K562 (cell line): ENCODE measurements at regions not wholly inside any gene's neighbourhood (a gene's known extent, or its start where the extent isn't known, plus 50 kb on each side); places are given as distances from the start of the nearest gene placed in this dataset.

Source experiments
- ATAC-seq: fragments of 200-7000 bp; cut with Tn5 transposase; 3 replicates; pipeline ENCODE4 v1.9.1; 2020; ENCODE audit warnings: moderate library complexity
- BruUV-seq: library from RNA; stranded (reverse); fragments of 400-500 nt; replicated peaks from 2 replicates; lab custom pipeline; 2021; lab: Mats Ljungman, UMichigan
- CTCF ChIA-PET: fragments of 300-600 bp; formaldehyde crosslinking; extraction: SDS; loops from one replicate; lab custom pipeline; 2021; ENCODE audit warnings: low intra/inter-chr PET ratio; lab: Yijun Ruan, JAX
- POLR2A ChIA-PET: fragments of 300-600, 350-650 bp; sonication (Branson Sonifier 250); formaldehyde crosslinking; extraction: SDS; loops from one replicate; lab custom pipeline; 2021; ENCODE audit warnings: antibody characterized with exemption, inconsistent platforms; lab: Yijun Ruan, JAX
- DNase-seq, 4 experiments: peaks; one replicate each; pipeline versions ENCODE4 v3.0.0 to v3.0.0-alpha.2; 2011 to 2018; ENCODE audit warnings: low spot score in 3 of 4, mixed read lengths in 3 of 4; ENCODE audit errors: extremely low read depth in 1 of 4
- FAIRE-seq: peaks from 2 replicates; lab custom pipeline; 2011; peaks lifted over from hg19 to GRCh38; lab: Jason Lieb, UNC
- H2AFZ ChIP-seq: 2 replicates; pipeline ENCODE4 v1.6.0; 2011; ENCODE audit warnings: low read depth, low read length, control low read depth, inconsistent platforms
- H3K27ac ChIP-seq: fragments of 200-600 bp; 3 replicates; pipeline ENCODE4 v1.8.0; 2011; ENCODE audit warnings: low read depth, mild to moderate bottlenecking, control low read depth, inconsistent platforms, low read length, moderate library complexity, mixed read lengths; ENCODE audit errors: extremely low read depth
- H3K27me3 ChIP-seq, 2 experiments: fragments of 300-600 bp in 1 of 2; 2 replicates in 1 of 2; 3 replicates in 1 of 2; pipeline versions ENCODE4 v1.6.0 to v1.8.0; 2011; ENCODE audit warnings: inconsistent platforms in 2 of 2, low read length in 2 of 2, mild to moderate bottlenecking in 1 of 2, mixed read lengths in 1 of 2, moderate library complexity in 1 of 2; ENCODE audit not compliant: control insufficient read depth in 2 of 2, insufficient read depth in 2 of 2
- H3K36me3 ChIP-seq: fragments of 300-600 bp; 3 replicates; pipeline ENCODE4 v1.8.0; 2011; ENCODE audit warnings: mild to moderate bottlenecking, low read length, inconsistent platforms; ENCODE audit not compliant: control insufficient read depth, insufficient read depth
- H3K4me1 ChIP-seq, 2 experiments: fragments of 200-600 bp in 1 of 2; replicated peaks in 1 of 2; 2 replicates in 1 of 2; 3 replicates in 1 of 2; pipeline versions ENCODE4 v1.5.1 to v1.8.0; 2011; ENCODE audit warnings: inconsistent platforms in 2 of 2, low read length in 2 of 2, mild to moderate bottlenecking in 1 of 2, mixed read lengths in 1 of 2, moderate library complexity in 1 of 2; ENCODE audit not compliant: control insufficient read depth in 2 of 2, insufficient read depth in 2 of 2
- H3K4me2 ChIP-seq: 2 replicates; pipeline ENCODE4 v1.6.1; 2011; ENCODE audit warnings: low read length, control low read depth, inconsistent platforms, mixed read lengths; ENCODE audit not compliant: insufficient read depth
- H3K4me3 ChIP-seq: fragments of 200-600 bp; sonication (generic), shearing (Covaris generic); 2 replicates; pipeline ENCODE4 v1.5.1; 2016; ENCODE audit warnings: control low read depth, inconsistent platforms
- H3K79me2 ChIP-seq: fragments of 200-600 bp; 3 replicates; pipeline ENCODE4 v1.8.0; 2011; ENCODE audit warnings: low read length, inconsistent platforms; ENCODE audit not compliant: control insufficient read depth, insufficient read depth
- H3K9ac ChIP-seq, 2 experiments: 2 replicates each; pipeline versions ENCODE4 v1.6.0 to v1.6.1; 2011; ENCODE audit warnings: low read depth in 2 of 2, low read length in 2 of 2, control low read depth in 1 of 2, inconsistent platforms in 1 of 2, mild to moderate bottlenecking in 1 of 2, mixed read lengths in 1 of 2; ENCODE audit not compliant: insufficient read depth in 1 of 2
- H3K9me1 ChIP-seq: one replicate; pipeline ENCODE4 v1.6.0; 2011; ENCODE audit warnings: inconsistent platforms, mild to moderate bottlenecking, low read length, moderate library complexity; ENCODE audit not compliant: control insufficient read depth, insufficient read depth
- H3K9me3 ChIP-seq: replicated peaks from 2 replicates; pipeline ENCODE4 v1.5.1; 2011; ENCODE audit warnings: low read depth, low read length, inconsistent platforms; ENCODE audit not compliant: control insufficient read depth, insufficient read depth
- H4K20me1 ChIP-seq: replicated peaks from 2 replicates; pipeline ENCODE4 v1.6.1; 2011; ENCODE audit warnings: low read length, inconsistent platforms, mixed read lengths; ENCODE audit not compliant: control insufficient read depth, insufficient read depth
- BRF1 ChIP-seq: IDR thresholded peaks from 3 replicates; pipeline ENCODE4 v1.6.1; 2011; ENCODE audit warnings: borderline replicate concordance, mild to moderate bottlenecking; ENCODE audit not compliant: insufficient read length; ENCODE audit errors: extremely low read depth
- FOXA1 ChIP-seq: fragments of 450-650 bp; IDR thresholded peaks from 2 replicates; pipeline ENCODE4 v1.6.1; 2016; ENCODE audit warnings: mild to moderate bottlenecking, borderline replicate concordance
- HDAC1 ChIP-seq, 2 experiments: fragments of 450-650 bp; IDR thresholded peaks; 2 replicates each; pipeline ENCODE4 v1.6.1; 2016 to 2017; ENCODE audit warnings: inconsistent platforms in 1 of 2, mild to moderate bottlenecking in 1 of 2, moderate library complexity in 1 of 2
- KAT2B ChIP-seq: IDR thresholded peaks from one replicate; pipeline ENCODE4 v1.6.1; 2012; ENCODE audit warnings: low read depth, mild to moderate bottlenecking, control low read depth, inconsistent platforms, low read length, moderate library complexity
- NUFIP1 ChIP-seq: fragments of 450-650 bp; IDR thresholded peaks from 2 replicates; pipeline ENCODE4 v1.6.1; 2018; ENCODE audit not compliant: partially characterized antibody
- PCBP1 ChIP-seq: fragments of 200-400 bp; formaldehyde crosslinking; IDR thresholded peaks from 2 replicates; pipeline ENCODE4 v1.6.1; 2018; ENCODE audit warnings: mild to moderate bottlenecking, low read depth, low read length; ENCODE audit not compliant: poor library complexity, severe bottlenecking
- RBM14 ChIP-seq: fragments of 200-400 bp; formaldehyde crosslinking; IDR thresholded peaks from 2 replicates; pipeline ENCODE4 v1.6.1; 2018; ENCODE audit warnings: low read depth, mild to moderate bottlenecking, low read length, moderate library complexity, borderline replicate concordance; ENCODE audit not compliant: insufficient read depth
- SMAD4 ChIP-seq: fragments of 250-450 bp; sonication (Bioruptor Pico); conservative IDR thresholded peaks from 2 replicates; pipeline ENCODE4 v1.8.0; 2021; ENCODE audit warnings: inconsistent platforms, mild to moderate bottlenecking, moderate library complexity
- SP2 ChIP-seq: IDR thresholded peaks from 2 replicates; pipeline ENCODE4 v1.6.1; 2011; ENCODE audit warnings: mild to moderate bottlenecking, low read depth, low read length, moderate library complexity; ENCODE audit not compliant: poor library complexity, severe bottlenecking; ENCODE audit errors: extremely low read depth
- TBL1XR1 ChIP-seq, 2 experiments: IDR thresholded peaks; 2 replicates each; pipeline ENCODE4 v1.6.1; 2012; ENCODE audit warnings: improper control_type of control experiment in 2 of 2, low read length in 2 of 2, mild to moderate bottlenecking in 1 of 2
- ZNF395 ChIP-seq: fragments of 200-800 bp; sonication (Bioruptor generic); IDR thresholded peaks from 2 replicates; pipeline ENCODE4 v1.6.1; 2017; ENCODE audit warnings: missing genetic modification characterization, missing compliant biosample characterization
- WGBS: fragments of 100-300 bp; shearing (Covaris generic); methylation state at CpG from one replicate; pipeline ENCODE4 v1.1.6; 2016; ENCODE audit warnings: low coverage, mixed read lengths; ENCODE audit not compliant: insufficient coverage; ENCODE audit errors: missing lambda C conversion rate; 5-methylcytosine and 5-hydroxymethylcytosine counted together
- in situ Hi-C: fragments of 300-500 bp; cut with MboI; formaldehyde crosslinking; loops from 4 replicates; pipeline ENCODE4 v1.15.0; 2018; ENCODE audit warnings: inconsistent platforms, mixed read lengths
- intact Hi-C: fragments of 100-400 bp; cut with micrococcal nuclease; formaldehyde crosslinking; loops from 2 replicates; pipeline ENCODE4 v1.14.2; 2022
- TF ChIP-seq, protein P1 (sequence below), 2 experiments: fragments of 450-650 bp in 1 of 2; sonication (generic) in 1 of 2; formaldehyde crosslinking in 1 of 2; IDR thresholded peaks in 1 of 2; conservative IDR thresholded peaks in 1 of 2; 2 replicates each; pipeline versions ENCODE4 v1.6.1 to v1.8.1; 2016 to 2023; ENCODE audit warnings: mild to moderate bottlenecking in 2 of 2, moderate library complexity in 2 of 2, inconsistent platforms in 1 of 2, missing genetic modification reagents in 1 of 2

- BruUV-seq: no TSS peak
- H3K27ac ChIP-seq: no peak overlapping the region
- in situ Hi-C loops: no loop called here
- H3K4me1 ChIP-seq: peaks cover 0 to 8% of the 10 kb centered on the region in 2 experiments; a peak in 2 of 5 replicates
- no peak for ATAC-seq
- CTCF ChIA-PET: no interaction called here
- TF ChIP-seq FOXA1 (no peak), SP2 (no peak), SMAD4 (CRISPR knock-in tag) (no peak), PCBP1 (no peak), NUFIP1 (no peak), ZNF395 (CRISPR knock-in tag) (no peak), BRF1 (no peak), HDAC1 (IDR thresholded peaks at IDR 0.05) (no peak), RBM14 (no peak), TBL1XR1 (IDR thresholded peaks at IDR 0.05; ENCODE audit: low read length in 2 of 2) (no peak), KAT2B (no peak)
- TF ChIP-seq, protein P1, sequence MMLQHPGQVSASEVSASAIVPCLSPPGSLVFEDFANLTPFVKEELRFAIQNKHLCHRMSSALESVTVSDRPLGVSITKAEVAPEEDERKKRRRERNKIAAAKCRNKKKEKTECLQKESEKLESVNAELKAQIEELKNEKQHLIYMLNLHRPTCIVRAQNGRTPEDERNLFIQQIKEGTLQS (IDR thresholded peaks at IDR 0.05): no peak
- TF ChIP-seq, protein P1 (CRISPR knock-in tag; conservative IDR thresholded peaks at IDR 0.05): no peak
- TF ChIP-seq, all 486 proteins: peak for 0
- 10% methylated on average over 3 of the region's 3 CpGs for WGBS
- peaks cover 8 to 10% of the 10 kb centered on the region in 2 experiments; a peak in 3 of 5 replicates for H3K27me3 ChIP-seq
- no peak overlapping the region for H3K4me2 ChIP-seq
- no peak overlapping the region for H3K9ac ChIP-seq
- H3K36me3 ChIP-seq: no peaks in the 10 kb centered on the region
- FAIRE-seq (no peak), DNase-seq (no peak)
- no peaks in the 10 kb centered on the region for H4K20me1 ChIP-seq
- no peaks in the 10 kb centered on the region for H3K9me1 ChIP-seq
- POLR2A ChIA-PET: no interaction called here
- intact Hi-C loops: no loop called here
- no peak overlapping the region for H3K4me3 ChIP-seq
- no peaks in the 10 kb centered on the region for H3K79me2 ChIP-seq
- no peaks in the 10 kb centered on the region for H3K9me3 ChIP-seq
- H2AFZ ChIP-seq: no peak overlapping the region
Measured at GRCh38 chr4:81723019-81723884, 251.5 kb upstream of the RASGEF1B start.
